Trophoblast cell (in vitro differentiated cells and primary cell): ENCODE measurements at regions not wholly inside any gene's neighbourhood (a gene's known extent, or its start where the extent isn't known, plus 50 kb on each side); places are given as distances from the start of the nearest gene placed in this dataset.

Source experiments
- DNase-seq, 2 donors: peaks; one replicate each; pipeline ENCODE4 v3.0.0-alpha.2; 2016
- H2AFZ ChIP-seq: 2 replicates; pipeline ENCODE4 v1.6.1; 2013; ENCODE audit warnings: low read length, moderate library complexity, mild to moderate bottlenecking; ENCODE audit not compliant: insufficient read depth, poor library complexity
- H2AK5ac ChIP-seq: 2 replicates; pipeline ENCODE4 v1.6.1; 2013; ENCODE audit warnings: mild to moderate bottlenecking, low read length
- H2BK120ac ChIP-seq: 2 replicates; pipeline ENCODE4 v1.6.1; 2013; ENCODE audit warnings: low read length, mild to moderate bottlenecking, moderate library complexity; ENCODE audit not compliant: insufficient read depth, poor library complexity
- H2BK12ac ChIP-seq: 2 replicates; pipeline ENCODE4 v1.6.1; 2013; ENCODE audit warnings: mild to moderate bottlenecking, low read length, moderate library complexity
- H2BK5ac ChIP-seq: 2 replicates; pipeline ENCODE4 v1.6.1; 2013; ENCODE audit warnings: low read length, low read depth, moderate library complexity, mild to moderate bottlenecking; ENCODE audit not compliant: poor library complexity
- H3K14ac ChIP-seq: 2 replicates; pipeline ENCODE4 v1.6.1; 2013; ENCODE audit warnings: mild to moderate bottlenecking, low read length
- H3K18ac ChIP-seq: 2 replicates; pipeline ENCODE4 v1.6.1; 2013; ENCODE audit warnings: mild to moderate bottlenecking, low read length
- H3K23ac ChIP-seq: 2 replicates; pipeline ENCODE4 v1.6.1; 2013; ENCODE audit warnings: low read length
- H3K27ac ChIP-seq: 2 replicates; pipeline ENCODE4 v1.5.1; 2013; ENCODE audit warnings: low read depth, mild to moderate bottlenecking, inconsistent platforms, low read length, moderate library complexity
- H3K27me3 ChIP-seq: 2 replicates; pipeline ENCODE4 v1.6.1; 2013; ENCODE audit warnings: inconsistent platforms, mild to moderate bottlenecking, low read length, moderate library complexity; ENCODE audit not compliant: insufficient read depth
- H3K36me3 ChIP-seq, 2 experiments: 1 replicate in 1 of 2; 2 replicates in 1 of 2; pipeline ENCODE4 v1.6.1; 2013; ENCODE audit warnings: low read length in 2 of 2, mild to moderate bottlenecking in 2 of 2, moderate library complexity in 1 of 2; ENCODE audit not compliant: insufficient read depth in 2 of 2, control insufficient read depth in 1 of 2
- H3K4ac ChIP-seq: 2 replicates; pipeline ENCODE4 v1.6.1; 2013; ENCODE audit warnings: low read depth, mild to moderate bottlenecking, low read length, moderate library complexity
- H3K4me1 ChIP-seq, 2 experiments: 1 replicate in 1 of 2; 2 replicates in 1 of 2; pipeline ENCODE4 v1.6.1; 2013; ENCODE audit warnings: low read length in 2 of 2, mild to moderate bottlenecking in 2 of 2, moderate library complexity in 1 of 2; ENCODE audit not compliant: insufficient read depth in 2 of 2, control insufficient read depth in 1 of 2
- H3K4me2 ChIP-seq: 2 replicates; pipeline ENCODE4 v1.6.1; 2013; ENCODE audit warnings: inconsistent platforms, mild to moderate bottlenecking, low read length, moderate library complexity
- H3K4me3 ChIP-seq: 2 replicates; pipeline ENCODE4 v1.5.1; 2013; ENCODE audit warnings: mild to moderate bottlenecking, low read depth, low read length, inconsistent platforms
- H3K79me1 ChIP-seq: one replicate; pipeline ENCODE4 v1.6.1; 2013; ENCODE audit warnings: low read length
- H3K79me2 ChIP-seq: 2 replicates; pipeline ENCODE4 v1.6.1; 2013; ENCODE audit warnings: low read length, mild to moderate bottlenecking; ENCODE audit not compliant: control insufficient read depth, insufficient read depth, poor library complexity
- H3K9ac ChIP-seq: 2 replicates; pipeline ENCODE4 v1.6.1; 2013; ENCODE audit warnings: mild to moderate bottlenecking, low read length
- H3K9me3 ChIP-seq: 2 replicates; pipeline ENCODE4 v1.6.1; 2013; ENCODE audit warnings: low read depth, mild to moderate bottlenecking, control low read depth, inconsistent platforms, low read length; ENCODE audit not compliant: insufficient read depth
- H4K12ac ChIP-seq: 2 replicates; pipeline ENCODE4 v1.6.1; 2013; ENCODE audit warnings: low read depth, mild to moderate bottlenecking, low read length, moderate library complexity
- H4K8ac ChIP-seq: 2 replicates; pipeline ENCODE4 v1.6.1; 2013; ENCODE audit warnings: low read depth, mild to moderate bottlenecking, low read length, moderate library complexity
- H4K91ac ChIP-seq: one replicate; pipeline ENCODE4 v1.6.1; 2013; ENCODE audit warnings: low read depth, mild to moderate bottlenecking, low read length, moderate library complexity
- WGBS: extraction: QIAGEN DNeasy Blood & Tissue Kit; methylation state at CpG from one replicate; pipeline ENCODE4 v1.1.7; 2013; ENCODE audit warnings: missing lambda C conversion rate; ENCODE audit not compliant: insufficient read length, insufficient coverage; ENCODE audit errors: extremely low coverage; 5-methylcytosine and 5-hydroxymethylcytosine counted together

DNA sequence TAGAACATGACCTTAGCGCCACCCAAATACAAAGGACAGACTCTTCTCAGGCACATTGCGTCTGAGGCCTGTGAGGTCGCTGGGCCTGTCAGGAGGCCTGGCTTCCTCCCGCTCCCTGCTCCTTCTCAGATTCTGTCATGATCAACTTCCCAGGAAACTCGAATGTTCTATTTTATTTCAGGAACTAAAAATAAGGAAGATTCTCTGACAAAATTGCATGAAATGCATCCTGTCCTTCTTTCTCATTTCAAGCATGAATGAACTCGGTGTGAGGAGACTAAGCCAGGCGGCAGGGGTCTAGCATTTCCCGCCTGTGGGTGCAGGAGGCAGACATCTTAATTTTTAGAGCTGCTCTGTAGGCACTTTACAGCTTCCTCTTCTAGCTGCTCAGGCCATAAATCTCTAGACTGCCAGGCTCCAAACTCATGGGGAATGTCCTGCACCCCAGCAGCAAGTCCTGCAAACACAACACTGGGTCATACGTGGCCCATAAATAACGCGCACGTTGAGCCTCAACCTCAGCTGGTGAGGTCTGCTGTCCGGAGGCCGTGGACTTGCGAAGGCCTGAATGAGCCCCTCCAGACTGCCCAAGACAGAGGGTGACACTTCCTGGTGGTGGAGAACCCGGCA lies 109.7 kb upstream of the ZNF236 start:
- Histone ChIP-seq H3K79me2 (no peaks in the 10 kb centered on the region), H3K9ac (no peak overlapping the region), H3K4me2 (no peak overlapping the region), H3K36me3 (no peaks in the 10 kb centered on the region), H4K8ac (no peak overlapping the region), H3K9me3 (peaks cover 1% of the 10 kb centered on the region), H4K12ac (no peak overlapping the region), H3K23ac (no peak overlapping the region), H3K27me3 (no peaks in the 10 kb centered on the region), H2BK120ac (no peak overlapping the region), H4K91ac (no peak overlapping the region), H2BK12ac (no peak overlapping the region), H3K18ac (no peak overlapping the region), H3K79me1 (no peaks in the 10 kb centered on the region), H3K27ac (no peak overlapping the region), H3K4ac (no peak overlapping the region), H3K4me1 (no peaks in the 10 kb centered on the region), H2AFZ (no peak overlapping the region), H2BK5ac (no peak overlapping the region), H3K4me3 (no peak overlapping the region), H2AK5ac (no peak overlapping the region), H3K14ac (no peak overlapping the region)
- no peak for DNase-seq
- WGBS, result no CpG with 5 or more reads among the region's 16 CpGs

DNA sequence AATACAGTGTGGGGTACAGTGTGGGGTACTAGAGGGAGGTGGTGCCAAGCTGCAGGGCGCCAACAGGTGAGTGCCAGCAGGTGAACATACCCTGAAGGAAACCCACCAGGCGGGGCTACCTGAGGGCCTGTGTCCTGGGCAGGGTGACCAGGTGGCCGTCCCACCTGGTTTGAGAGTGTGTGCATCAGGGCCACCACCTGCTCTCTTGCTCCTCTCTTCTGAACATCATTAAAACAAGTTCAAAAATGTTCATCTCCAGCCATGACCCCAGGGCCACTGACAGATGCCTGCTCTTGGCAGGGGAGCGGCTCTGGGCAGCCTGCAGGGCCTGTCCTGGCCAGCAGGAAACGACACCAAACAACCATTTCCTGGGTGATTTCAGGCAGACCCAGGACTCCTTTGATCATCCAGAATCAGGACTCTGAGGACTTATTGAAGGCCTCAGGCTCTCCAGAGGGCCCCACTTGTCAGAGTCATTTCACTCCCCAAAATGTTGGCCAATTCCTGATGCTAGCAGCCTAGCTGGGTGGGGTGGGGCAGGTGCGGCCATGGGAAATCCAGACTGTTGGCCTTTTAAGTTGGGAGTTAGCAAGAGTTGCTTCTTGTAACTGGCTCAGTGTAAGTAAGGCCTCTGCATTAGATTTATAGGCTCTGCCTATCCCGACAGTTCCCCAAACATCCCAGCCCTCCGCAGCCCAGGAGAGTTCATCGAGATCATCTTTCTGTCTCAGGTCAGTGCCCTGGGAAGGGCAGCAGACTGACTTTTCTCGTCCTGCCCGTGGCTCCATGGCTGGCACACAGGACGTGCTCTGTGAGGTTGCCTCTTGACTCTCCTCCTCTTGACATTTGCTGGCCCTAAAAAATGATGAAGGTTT lies 111.5 kb upstream of the ZNF236 start:
- Histone ChIP-seq H4K91ac (no peak overlapping the region), H4K8ac (no peak overlapping the region), H3K23ac (no peak overlapping the region), H3K27ac (no peak overlapping the region), H3K4me2 (no peak overlapping the region), H3K4me3 (peak overlapping the region; percentile 34), H2BK12ac (no peak overlapping the region), H3K4ac (no peak overlapping the region), H3K9ac (no peak overlapping the region), H3K79me1 (no peaks in the 10 kb centered on the region), H3K27me3 (no peaks in the 10 kb centered on the region), H3K18ac (no peak overlapping the region), H3K36me3 (no peaks in the 10 kb centered on the region), H2AFZ (no peak overlapping the region), H2BK120ac (no peak overlapping the region), H3K4me1 (no peaks in the 10 kb centered on the region), H4K12ac (no peak overlapping the region), H2AK5ac (no peak overlapping the region), H3K14ac (no peak overlapping the region), H3K9me3 (peaks cover 1% of the 10 kb centered on the region), H3K79me2 (no peaks in the 10 kb centered on the region), H2BK5ac (no peak overlapping the region)
- no CpG with 5 or more reads among the region's 12 CpGs for WGBS
- no peak for DNase-seq

- peak; percentile 43 to 82 for DNase-seq
- Histone ChIP-seq H3K4me1 (no peaks in the 10 kb centered on the region), H3K23ac (no peak overlapping the region), H4K8ac (peak overlapping the region; percentile 57), H2BK12ac (no peak overlapping the region), H3K4ac (no peak overlapping the region), H3K79me1 (no peaks in the 10 kb centered on the region), H3K4me2 (peak overlapping the region; percentile 30), H3K14ac (no peak overlapping the region), H3K27me3 (no peaks in the 10 kb centered on the region), H3K36me3 (no peaks in the 10 kb centered on the region), H4K91ac (no peak overlapping the region), H2BK120ac (no peak overlapping the region), H3K79me2 (no peaks in the 10 kb centered on the region), H2AK5ac (no peak overlapping the region), H4K12ac (peak overlapping the region; percentile 23), H3K18ac (no peak overlapping the region), H3K9me3 (peaks cover 1% of the 10 kb centered on the region), H3K27ac (no peak overlapping the region), H2BK5ac (no peak overlapping the region), H3K9ac (no peak overlapping the region), H2AFZ (peak overlapping the region; percentile 48), H3K4me3 (peak overlapping the region; percentile 34)
- WGBS, result no CpG with 5 or more reads among the region's 29 CpGs
Measured at GRCh38 chr18:76709659-76710645, 112.4 kb upstream of the ZNF236 start.

DNA sequence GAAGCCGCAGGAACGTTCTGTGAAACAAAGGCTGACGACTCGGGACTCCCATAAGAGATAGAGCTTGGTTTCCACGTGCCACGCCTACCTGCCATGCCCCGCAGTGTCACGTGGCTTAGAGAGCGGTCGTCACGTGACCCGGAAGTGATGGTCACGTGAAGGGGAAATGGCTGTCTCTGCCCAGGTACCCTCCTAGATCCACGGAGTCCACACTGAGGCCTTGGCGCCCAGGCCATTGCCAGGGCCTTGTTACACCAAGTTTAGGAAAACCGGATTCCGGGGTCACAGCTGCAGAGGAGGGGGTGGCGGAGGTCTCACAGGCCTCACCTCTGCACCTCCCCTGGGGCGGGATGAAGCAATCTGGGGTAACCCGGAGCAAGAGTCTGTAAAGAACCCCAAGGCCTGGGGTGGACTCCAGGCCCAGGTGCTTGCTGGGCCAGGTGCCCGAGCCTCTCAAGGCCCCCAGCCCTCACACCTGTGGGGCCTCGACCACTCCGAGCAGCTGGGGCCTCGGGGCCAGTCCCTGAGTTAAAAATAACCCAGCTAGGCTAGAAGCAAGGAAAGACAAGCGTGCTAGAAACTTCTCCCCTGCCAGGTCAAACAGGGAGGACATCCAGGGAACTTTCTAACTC lies 113.5 kb upstream of the ZNF236 start:
- Histone ChIP-seq H2BK5ac (no peak overlapping the region), H3K36me3 (no peaks in the 10 kb centered on the region), H3K9ac (no peak overlapping the region), H4K8ac (no peak overlapping the region), H3K4me2 (no peak overlapping the region), H4K12ac (no peak overlapping the region), H4K91ac (no peak overlapping the region), H2BK12ac (no peak overlapping the region), H3K79me1 (no peaks in the 10 kb centered on the region), H3K23ac (no peak overlapping the region), H3K4me1 (no peaks in the 10 kb centered on the region), H3K9me3 (peaks cover 1% of the 10 kb centered on the region), H2BK120ac (no peak overlapping the region), H3K79me2 (no peaks in the 10 kb centered on the region), H2AK5ac (no peak overlapping the region), H2AFZ (no peak overlapping the region), H3K4ac (no peak overlapping the region), H3K27me3 (no peaks in the 10 kb centered on the region), H3K14ac (no peak overlapping the region), H3K18ac (no peak overlapping the region), H3K4me3 (no peak overlapping the region), H3K27ac (no peak overlapping the region)
- DNase-seq, result no peak
- no CpG with 5 or more reads among the region's 25 CpGs for WGBS
